ENCODE measurements at regions not wholly inside any gene's neighbourhood (a gene's known extent, or its start where the extent isn't known, plus 50 kb on each side); places are given as distances from the start of the nearest gene placed in this dataset.

GRCh38 chr20:39632757-39633156, 670.6 kb downstream of the DHX35 start:
- no peak for TF ChIP-seq CTCF (IDR thresholded peaks at IDR 0.05; ENCODE audit: extremely low read depth in 1 of 2, insufficient read depth in 1 of 2, low read depth in 1 of 2, low read length in 2 of 2)
- TF ChIP-seq JUN (IDR thresholded peaks at IDR 0.05; ENCODE audit: borderline replicate concordance, insufficient read depth, insufficient read length, low read depth): no peak
- TF ChIP-seq EZH2 (IDR thresholded peaks at IDR 0.05; ENCODE audit: borderline replicate concordance, low read depth, low read length, severe bottlenecking): no peak
- no peak for TF ChIP-seq POLR2A (IDR thresholded peaks at IDR 0.05; ENCODE audit: low read depth, low read length)
